Ammon's horn (tissue), 1 donor: ENCODE measurements at regions not wholly inside any gene's neighbourhood (a gene's known extent, or its start where the extent isn't known, plus 50 kb on each side); places are given as distances from the start of the nearest gene placed in this dataset.
"Not testable (repeated sequence)": the region's sequence is repeated elsewhere in the genome, so short reads cannot be mapped to it uniquely, and the experiment has no call there.

ENCODE experiments used
- DNase-seq: peaks from one replicate; pipeline ENCODE4 v3.0.0-alpha.2; 2016; ENCODE audit warnings: low spot score

- no peak for DNase-seq
These were observed 426.4 kb downstream of the PDGFC start for GRCh38 chr4:156545003-156545785.

- DNase-seq = no peak
These were observed 432.2 kb downstream of the PDGFC start for GRCh38 chr4:156539376-156539775.

GRCh38 chr4:156538651-156539257 is 432.8 kb downstream of the PDGFC start:
- no peak for DNase-seq

GRCh38 chr4:156538210-156538609 is 433.4 kb downstream of the PDGFC start:
- DNase-seq = no peak

- DNase-seq = no peak
These were observed 434.3 kb downstream of the PDGFC start for GRCh38 chr4:156537286-156537685.

GRCh38 chr4:156536661-156537060 is 434.9 kb downstream of the PDGFC start:
- no peak for DNase-seq

GRCh38 chr4:156534205-156534604 is 437.4 kb downstream of the PDGFC start:
- no peak for DNase-seq

GRCh38 chr4:156528216-156528615 is 443.4 kb downstream of the PDGFC start:
- DNase-seq = no peak

- DNase-seq = no peak
These were observed 444.2 kb downstream of the PDGFC start for GRCh38 chr4:156527237-156527993.

- DNase-seq = no peak
These were observed 447.6 kb downstream of the PDGFC start for GRCh38 chr4:156523991-156524390.

- no peak for DNase-seq
These were observed 448.1 kb downstream of the PDGFC start for GRCh38 chr4:156523492-156523891.

- DNase-seq = no peak
These were observed 450.0 kb downstream of the PDGFC start for GRCh38 chr4:156521631-156522030.

GRCh38 chr4:156517956-156518355 is 453.6 kb downstream of the PDGFC start:
- DNase-seq = no peak

GRCh38 chr4:156517546-156517945 is 454.1 kb downstream of the PDGFC start:
- DNase-seq = no peak

- no peak for DNase-seq
These were observed 454.9 kb downstream of the PDGFC start for GRCh38 chr4:156516698-156517097.

- no peak for DNase-seq
These were observed 456.3 kb downstream of the PDGFC start for GRCh38 chr4:156515295-156515694.

GRCh38 chr4:156512622-156513021 is 459.0 kb downstream of the PDGFC start:
- DNase-seq = no peak

GRCh38 chr4:156509921-156510320 is 461.7 kb downstream of the PDGFC start:
- not testable (repeated sequence) for DNase-seq

- no peak for DNase-seq
These were observed 466.2 kb downstream of the PDGFC start for GRCh38 chr4:156505341-156505955.

GRCh38 chr4:156503119-156503518 is 468.5 kb downstream of the PDGFC start:
- DNase-seq = no peak

GRCh38 chr4:156501962-156502361 is 469.6 kb downstream of the PDGFC start:
- DNase-seq = no peak

GRCh38 chr4:156499684-156500083 is 471.9 kb downstream of the PDGFC start:
- no peak for DNase-seq

GRCh38 chr4:156497486-156497885 is 474.1 kb downstream of the PDGFC start:
- DNase-seq = no peak
